Stimulated activated CD8-positive, alpha-beta memory T cell treated with anti-CD3 and anti-CD28 coated beads, Interleukin-2, amount 100 ng/mL, for 48 hours (primary cell): ENCODE measurements at regions not wholly inside any gene's neighbourhood (a gene's known extent, or its start where the extent isn't known, plus 50 kb on each side); places are given as distances from the start of the nearest gene placed in this dataset.
"Not testable (repeated sequence)": the region's sequence is repeated elsewhere in the genome, so short reads cannot be mapped to it uniquely, and the experiment has no call there.

Experiments used
- DNase-seq, 2 donors: peaks; one replicate each; pipeline ENCODE4 v3.0.0-alpha.2; 2020; ENCODE audit warnings: low read depth in 2 of 2

DNA sequence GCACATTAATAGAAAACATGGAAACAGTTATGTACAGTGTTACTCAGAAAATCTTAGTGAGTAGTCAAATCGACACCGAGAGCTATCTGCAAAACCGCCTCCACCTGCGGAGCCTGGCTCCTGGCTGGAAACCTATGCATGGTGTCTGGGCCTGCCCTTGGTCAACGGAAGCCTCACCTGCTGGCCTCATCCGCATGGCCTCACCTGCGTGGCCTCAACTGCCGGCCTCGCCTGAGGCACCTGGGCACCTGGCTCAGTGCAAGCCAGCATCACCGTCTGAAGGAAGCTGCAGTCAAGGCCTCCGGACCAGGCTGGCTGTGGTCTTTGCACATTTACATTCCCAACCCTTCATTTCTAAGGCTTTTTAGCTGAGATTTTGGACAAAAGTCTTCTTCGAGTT, 352.1 kb downstream of the POM121L12 start:
- no peak for DNase-seq

DNA sequence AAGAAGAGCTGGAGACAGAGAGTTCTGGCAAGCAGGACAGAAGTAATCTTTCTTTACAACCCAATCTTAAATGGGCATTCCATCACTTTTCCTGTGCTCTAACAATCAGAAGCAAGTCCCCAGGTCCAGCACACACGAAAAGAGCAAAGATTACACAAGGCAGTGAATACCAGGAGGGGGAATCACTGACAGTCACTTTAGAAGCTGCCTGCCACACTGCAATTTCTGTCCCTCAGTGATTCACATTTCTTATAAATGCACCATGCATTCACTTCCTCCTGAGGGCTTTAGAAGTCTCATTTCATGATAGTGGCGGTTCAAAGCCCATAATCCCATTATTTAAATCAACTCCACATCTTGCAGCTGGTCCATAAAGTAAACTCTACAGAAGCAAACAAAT, 362.5 kb downstream of the POM121L12 start:
- no peak for DNase-seq

DNA sequence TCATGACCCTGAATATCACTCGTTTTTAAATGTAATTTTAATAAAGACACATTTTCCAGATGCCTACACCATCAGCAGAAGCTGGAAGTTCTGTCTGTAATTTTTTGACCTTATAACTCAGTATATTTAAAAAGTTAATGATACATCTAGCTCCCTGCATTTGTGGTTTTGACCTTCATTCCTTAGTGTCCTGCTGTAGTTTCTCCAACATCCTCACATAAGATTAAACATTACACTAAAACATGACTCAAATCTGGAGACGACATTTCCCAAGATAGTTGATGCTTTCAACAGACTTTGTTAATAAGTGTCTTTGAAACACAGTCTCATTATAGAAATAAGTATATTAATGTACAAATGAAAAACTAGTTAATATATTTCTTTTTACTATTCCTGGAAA, 363.1 kb downstream of the POM121L12 start:
- no peak for DNase-seq

DNA sequence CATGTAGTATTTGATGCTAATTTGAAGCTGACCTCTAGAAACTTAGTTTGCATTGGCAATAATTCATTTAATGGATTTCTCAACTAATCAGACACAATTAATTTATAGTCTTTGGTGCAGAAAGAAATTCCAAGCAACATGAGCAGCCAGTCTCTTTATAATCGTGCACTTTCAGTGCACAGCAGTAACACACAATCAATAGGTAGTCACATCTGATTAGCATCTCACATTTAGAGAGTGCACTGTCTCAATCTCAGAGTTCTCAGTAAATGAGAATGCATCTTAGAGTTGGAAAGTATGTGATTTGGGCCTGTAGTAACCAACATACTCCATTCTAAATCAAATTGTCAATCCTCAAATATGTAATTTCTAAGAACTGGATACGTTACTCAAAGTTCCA, 377.6 kb downstream of the POM121L12 start:
- DNase-seq: no peak

DNA sequence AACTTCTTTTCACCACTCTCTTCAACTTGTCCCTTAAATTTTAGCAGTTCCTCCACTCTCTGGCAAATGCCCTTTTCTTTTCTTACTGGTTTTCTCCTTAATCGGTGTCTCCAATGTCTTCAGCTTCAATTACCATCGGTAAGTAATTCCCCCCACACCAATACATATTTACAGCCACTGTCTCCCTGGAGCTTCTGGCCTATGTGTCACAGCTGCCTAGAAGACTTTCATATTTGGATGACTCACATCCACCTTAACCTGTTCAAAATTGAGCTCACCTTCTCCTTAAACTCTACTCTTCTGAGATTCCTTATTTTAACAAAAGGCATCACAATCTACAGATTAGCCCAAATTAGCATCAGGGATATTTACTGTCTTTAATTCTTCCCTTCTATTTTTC, 380.4 kb downstream of the POM121L12 start:
- no peak for DNase-seq

DNA sequence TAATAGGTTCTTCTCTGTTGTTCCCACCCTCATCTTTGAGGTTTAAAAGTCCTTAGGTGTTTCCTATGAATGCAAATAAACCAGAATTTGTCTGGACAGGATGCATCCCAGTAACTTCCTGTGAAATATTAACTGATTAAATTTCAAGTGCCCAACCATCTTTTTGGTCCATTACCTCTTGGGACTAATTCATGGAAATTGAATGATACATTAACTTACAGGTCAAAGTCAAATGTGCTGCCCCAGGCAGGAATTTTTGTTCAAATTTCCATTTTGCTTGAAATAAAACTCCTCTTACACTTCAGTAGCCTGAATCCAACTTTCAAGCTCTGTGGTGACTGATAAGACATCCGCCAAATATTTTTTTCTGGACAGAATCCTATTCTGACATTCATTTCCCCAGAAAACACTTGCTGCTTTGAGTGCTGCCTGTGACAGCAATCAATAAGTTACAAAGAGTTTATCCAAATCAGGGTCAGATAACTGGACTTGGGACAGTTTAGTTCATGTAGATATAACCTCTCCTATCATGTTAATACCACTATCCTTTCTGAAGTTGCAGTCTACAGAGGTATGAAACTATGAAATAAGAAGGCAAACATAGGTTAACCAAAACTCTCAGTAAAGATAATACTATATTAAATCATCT, 383.5 kb downstream of the POM121L12 start:
- DNase-seq: no peak

DNA sequence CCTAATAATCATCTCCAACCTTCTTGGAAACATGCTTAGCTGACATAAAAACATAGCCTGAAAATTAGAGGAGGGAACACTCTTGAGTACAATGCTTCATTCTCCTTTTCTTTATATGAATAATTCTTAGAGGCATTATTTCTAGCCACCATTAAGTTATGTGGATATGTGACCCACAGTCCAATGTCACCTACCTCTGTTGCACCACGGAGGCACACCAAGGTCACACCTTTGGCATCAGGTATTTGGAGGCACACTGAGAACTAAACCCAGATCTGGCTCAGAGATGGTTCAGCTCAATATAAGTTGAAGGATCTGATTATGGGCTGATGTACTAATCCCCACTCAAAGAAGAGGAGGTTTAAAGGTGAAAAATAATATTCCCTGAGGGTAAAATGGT, 385.1 kb downstream of the POM121L12 start:
- DNase-seq: no peak

DNA sequence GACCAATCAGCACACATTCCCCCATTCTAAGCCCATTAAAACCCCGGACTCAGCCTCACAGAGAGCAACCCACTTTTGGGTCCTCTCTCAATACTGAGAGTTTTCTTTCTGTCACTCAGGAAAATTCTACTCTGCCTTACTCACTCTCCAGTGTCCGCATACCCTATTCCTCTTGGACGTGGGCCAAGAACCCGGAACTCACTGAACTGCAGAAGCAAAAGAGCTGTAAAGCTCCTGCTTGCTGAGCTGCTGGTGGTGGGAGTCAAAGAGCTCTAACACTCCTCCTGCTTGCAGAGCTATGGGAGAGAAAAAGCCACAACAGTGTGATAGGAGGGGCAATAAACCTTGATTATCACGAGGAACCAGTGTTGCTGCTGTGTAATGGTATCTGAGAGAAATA, 386.9 kb downstream of the POM121L12 start:
- no peak for DNase-seq

DNA sequence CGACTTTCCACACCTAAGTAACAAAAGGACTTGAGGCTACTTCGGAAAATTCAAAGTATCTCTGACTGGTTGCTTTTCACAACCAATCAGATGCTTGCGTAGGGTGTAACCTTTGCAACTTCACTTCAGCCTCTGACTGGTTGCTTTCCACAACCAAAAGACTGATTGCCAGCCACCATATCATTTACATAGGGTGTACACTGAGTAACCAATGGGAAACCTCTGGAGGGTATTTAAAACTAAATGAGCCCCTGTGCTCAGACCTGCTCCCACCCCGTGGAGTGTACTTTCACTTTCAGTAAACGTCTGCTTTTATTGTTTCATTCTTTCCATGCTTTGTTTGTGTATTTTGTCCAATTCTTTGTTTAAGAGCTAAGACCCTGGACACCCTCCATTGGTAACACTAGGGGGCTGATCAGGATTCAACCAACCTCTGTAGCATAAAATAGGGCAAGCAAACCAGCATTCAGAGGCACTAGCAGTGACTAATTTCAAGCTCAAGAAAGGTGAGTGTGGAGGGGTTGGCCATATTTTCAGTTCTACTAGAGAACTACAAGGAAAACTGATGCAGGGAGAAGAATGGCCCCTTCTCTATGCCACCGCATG, 390.8 kb downstream of the POM121L12 start:
- DNase-seq: no peak

DNA sequence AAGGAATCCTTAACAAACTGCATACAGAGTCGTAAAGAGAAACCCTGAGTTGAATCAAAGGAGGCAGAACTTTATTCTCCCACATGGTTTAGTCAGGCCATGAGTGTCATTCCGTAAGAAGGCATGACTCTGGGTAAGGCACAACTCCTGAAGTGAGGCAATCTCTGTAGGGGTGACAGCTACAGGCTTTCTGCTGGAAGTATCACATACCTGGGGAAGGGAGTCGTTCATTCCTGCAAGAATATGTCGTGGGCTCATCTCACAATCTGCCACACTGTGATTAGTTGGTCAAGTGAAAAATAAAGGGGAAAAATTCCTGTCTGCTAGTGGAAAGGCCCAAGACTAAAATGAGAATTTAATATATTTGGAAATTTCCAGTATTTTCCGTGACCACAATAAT, 392.6 kb downstream of the POM121L12 start:
- DNase-seq: no peak

DNA sequence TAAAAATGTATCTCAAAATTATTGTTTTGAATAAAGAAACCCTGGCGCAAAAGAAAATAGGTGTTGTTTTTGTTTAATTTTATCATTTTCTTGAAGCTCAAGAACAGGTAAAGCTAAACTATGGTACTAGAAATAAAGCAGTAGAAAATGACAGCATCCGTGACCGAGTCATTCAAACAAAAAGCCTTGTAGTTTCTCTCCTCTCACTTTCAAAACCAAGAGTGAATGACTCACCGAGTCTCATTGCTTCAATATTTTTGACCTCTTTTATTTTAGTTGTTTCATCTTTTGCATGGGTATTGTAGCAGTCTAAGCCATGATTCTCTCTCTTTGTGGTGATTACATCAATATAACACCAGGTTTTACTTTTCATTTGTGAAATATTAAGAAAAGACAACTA, 396.5 kb downstream of the POM121L12 start:
- no peak for DNase-seq

DNA sequence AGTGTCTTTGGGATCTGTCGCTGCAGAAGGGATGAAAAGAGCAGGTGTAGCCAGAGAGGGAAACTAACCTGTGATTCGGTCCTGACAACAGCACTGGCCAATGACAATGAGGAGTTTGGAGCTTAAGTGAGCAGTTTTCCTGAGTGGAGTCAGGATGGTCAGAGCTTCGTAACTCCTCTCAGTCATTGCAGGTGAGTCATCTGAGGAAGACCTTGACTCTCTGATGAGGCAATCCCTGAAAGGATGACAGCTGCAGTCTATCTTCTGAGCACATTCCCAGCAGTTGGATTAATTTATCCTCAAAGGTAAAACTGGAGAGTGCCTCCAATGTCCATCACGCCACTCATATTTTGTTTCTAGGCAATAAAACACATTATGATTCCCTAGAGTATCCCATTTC, 401.9 kb downstream of the POM121L12 start:
- no peak for DNase-seq

DNA sequence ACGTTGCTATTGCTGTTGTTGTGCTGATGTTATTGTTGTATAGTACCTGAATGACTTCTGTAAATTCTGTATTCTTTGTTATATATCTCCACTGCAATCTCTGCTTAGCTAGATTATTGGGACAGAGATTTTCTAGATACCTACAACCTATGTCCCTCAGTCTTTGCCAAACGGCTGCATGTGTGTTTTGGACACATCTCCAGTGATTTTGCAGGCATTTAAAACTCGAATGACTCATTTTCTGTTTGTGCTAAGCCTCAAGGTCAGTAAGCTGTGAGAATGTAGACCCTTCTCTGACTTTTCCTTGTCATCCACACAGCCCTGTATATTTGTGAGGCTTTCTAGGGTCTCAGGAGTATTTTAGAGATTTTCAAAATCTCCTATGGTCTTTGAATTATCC, 410.7 kb downstream of the POM121L12 start:
- no peak for DNase-seq

DNA sequence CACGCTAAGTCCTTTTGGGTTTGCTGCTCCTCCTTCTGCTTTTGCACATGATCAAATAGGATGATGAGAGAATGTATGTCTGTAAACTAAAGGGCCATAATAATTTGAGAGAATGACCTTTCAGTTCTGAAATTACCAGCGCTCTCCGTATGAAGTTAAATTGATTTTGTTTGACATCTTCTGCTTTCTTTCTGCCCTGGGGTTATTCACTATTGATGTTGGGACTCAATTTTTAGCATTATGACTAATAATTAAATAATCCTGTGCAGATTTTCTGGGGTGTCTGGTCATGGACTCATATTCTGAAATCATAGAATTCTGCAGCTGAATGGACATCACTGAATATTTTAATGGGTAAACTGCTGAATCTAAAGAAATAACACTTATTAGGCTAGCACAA, 423.2 kb downstream of the POM121L12 start:
- DNase-seq: no peak

DNA sequence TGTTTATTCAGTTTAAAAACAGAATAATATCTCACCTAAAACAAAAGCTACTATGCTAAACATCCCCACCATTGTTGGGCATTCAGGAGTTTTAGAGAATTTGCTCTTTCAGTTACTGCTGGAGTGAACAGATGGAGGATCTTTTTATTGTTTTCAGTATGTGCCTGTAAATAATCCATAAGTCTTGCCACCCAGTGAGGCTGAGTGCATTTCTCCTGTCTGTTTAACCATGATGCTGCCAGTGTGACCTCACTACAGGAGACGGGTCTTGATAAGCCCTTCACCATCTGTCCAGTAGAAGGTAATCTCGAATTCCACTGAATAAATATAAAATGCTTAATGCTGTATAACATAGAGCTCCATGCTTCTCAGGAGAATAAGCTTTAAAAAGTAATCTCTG, 430.9 kb downstream of the POM121L12 start:
- no peak for DNase-seq

DNA sequence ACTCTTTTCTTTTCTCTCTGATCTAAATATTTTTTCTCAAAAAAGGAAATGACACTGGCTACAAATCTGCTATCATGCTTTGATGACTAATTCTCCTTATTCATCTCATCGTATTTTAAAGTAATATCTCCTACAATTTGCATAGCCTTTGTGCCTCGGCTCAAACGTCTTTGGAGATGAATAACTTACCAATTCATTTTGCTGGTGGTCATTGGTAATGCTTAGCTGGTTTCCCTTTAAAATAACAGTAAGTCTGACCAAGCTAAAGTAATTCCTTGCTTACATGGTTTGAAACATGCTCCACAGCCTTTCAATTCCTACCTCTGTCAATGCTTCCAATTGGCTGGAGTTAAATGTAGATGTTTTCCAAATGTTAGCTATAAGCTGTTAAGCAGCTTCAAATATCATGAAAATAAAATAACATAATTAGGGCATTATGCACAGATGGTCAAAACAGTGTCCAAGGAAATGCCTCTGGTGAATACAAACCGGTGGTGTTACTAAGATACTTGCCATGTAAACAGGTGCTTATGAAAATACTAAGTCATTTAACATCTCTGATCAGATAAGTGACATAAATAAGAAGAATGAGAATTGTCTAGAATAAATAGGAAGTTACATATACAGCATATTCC, 435.0 kb downstream of the POM121L12 start:
- no peak for DNase-seq

DNA sequence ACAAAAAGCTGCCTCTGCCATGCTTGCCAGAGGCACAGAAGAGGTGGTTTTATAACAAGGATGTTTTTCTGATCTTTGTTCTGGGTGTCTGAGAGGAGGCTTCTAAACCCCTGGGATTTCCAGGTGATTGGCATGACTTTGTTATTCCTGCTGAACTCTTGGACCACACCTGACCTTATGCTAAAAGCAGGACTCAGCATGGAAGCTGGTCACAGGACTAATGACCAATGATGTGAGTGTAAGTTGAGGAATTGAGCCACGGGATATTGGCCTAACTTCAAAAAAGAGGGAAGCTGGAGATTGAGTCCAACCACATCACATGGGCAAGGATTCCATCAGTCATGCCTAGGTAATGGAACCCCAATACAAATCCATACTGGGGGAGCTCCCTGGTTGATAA, 437.9 kb downstream of the POM121L12 start:
- DNase-seq: no peak

DNA sequence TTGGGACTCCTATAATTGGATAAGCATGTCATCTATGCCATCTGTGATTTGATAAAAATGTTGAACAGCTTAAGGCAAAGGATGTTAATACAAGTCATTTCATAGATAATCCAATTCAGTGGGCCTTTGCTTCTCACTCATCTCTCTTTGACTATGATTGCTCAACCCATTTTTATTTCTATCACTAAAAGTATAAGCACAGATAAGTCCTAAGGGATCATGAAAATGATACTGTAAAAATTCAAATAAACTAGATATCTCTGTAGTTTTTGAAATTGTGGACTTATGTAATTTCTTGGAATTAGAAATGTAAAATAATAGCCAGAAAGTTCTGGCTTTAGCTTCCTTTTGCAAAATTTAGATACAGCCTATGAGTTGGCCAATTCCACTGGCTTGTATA, 440.3 kb downstream of the POM121L12 start:
- DNase-seq: no peak

DNA sequence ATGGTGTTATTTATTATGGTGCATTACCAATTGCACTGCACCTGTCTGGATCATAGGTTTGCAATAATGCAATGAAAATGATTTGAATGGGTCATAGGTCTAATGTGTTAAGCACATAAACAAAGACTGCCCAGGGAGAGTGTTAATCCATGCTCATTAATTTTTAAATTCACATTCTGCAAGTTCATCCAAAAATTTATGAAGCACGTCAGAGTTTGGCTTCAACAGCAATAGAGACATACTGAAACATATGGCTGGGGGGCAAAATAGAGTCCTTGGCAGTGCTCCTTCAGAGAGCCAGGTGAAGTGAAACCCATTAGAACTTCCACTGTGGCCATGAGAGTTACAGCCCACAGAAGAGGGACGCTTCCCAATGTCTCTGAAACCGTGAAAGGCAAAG, 441.1 kb downstream of the POM121L12 start:
- no peak for DNase-seq

DNA sequence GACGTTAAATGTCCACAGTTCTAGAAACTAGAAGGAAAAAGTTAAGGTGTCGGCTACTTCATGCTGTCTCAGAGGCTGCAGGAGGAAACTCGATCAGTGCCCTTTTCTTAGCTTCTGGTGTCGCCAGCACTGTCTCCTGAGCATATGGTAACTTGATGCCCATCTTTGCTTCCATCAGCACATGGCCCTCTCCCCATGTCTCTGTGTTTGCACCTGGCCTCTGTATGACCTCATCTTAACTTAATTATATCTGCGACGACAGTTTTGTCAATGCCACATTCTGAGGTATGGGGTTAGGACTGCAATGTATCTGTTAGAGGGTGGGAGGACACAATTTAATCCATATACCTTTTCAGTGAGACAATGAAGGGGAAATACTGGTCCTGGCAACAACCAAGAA, 449.9 kb downstream of the POM121L12 start:
- DNase-seq: no peak

DNA sequence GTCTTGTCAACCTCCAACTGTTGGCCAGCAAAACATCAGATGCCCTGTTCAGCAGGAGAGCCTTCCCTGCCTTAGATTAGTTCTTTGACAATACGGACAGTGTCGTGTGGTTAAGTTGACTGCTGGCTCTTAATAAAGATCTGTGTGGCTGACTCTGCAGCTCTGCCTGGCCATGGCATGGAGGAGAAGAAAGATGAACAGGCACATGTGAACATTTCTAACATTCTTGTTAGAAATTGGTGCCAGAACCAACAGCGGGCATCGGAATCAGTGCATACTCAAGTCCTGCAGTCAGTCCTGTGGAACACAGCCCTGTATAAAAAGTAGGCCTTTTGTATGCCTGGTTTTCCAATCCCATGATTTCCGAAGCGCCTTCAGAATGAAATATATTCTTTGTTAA, 455.6 kb downstream of the POM121L12 start:
- DNase-seq: no peak

DNA sequence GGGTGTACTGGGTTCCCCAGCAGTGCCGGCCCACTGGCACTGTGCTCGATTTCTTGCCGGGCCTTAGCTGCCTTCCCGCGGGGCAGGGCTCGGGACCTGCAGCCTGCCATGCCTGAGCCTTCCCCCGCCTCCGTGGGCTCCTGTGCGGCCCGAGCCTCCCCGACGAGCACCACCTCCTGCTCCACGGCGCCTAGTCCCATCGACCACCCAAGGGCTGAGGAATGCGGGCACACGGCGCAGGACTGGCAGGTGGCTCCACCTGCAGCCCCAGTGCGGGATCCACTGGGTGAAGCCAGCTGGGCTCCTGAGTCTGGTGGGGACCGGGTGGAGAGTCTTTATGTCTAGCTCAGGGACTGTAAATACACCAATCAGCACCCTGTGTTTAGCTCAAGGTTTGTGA, 459.7 kb downstream of the POM121L12 start:
- not testable (repeated sequence) for DNase-seq

DNA sequence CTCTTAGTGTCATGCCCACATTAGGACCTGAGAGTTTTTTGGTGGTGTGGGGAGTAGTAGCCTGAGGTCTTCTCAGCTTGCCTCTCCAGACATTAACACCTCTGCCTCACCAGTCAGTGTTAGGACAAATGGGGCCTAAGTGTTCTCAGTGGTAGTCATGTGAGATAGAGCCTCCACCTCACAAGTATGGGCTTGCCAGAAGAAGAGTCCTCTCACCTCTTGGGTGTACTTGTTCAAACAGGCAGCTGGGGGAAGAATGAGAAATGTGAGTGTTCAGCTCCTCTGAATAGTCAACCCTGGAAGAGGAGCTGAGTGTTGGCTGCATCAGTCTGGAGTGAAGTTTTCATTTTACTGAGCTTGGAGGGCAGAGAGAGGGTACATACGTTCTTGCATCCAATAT, 464.6 kb downstream of the POM121L12 start:
- no peak for DNase-seq

DNA sequence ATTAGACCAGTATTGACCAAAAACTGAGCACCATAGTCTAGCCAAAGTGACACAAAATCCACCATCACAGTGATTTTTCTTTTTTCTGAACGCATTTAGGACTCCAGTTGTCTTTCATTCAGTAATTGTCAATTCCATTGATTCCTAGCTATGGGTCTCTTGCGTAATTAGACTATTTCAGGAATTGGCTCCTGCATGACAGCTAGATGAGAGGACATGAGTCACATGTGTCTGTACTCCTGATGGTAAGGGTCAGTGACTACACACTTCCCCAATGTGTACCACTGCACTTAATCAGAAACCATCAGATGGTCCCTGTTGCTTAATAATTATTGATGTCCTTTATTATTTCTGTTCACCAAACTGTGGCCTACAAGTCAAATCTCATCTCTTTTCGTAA, 469.5 kb downstream of the POM121L12 start:
- DNase-seq: no peak
